HG02610 (cell line): ENCODE measurements at regions not wholly inside any gene's neighbourhood (a gene's known extent, or its start where the extent isn't known, plus 50 kb on each side); places are given as distances from the start of the nearest gene placed in this dataset.
"Not testable (repeated sequence)": the region's sequence is repeated elsewhere in the genome, so short reads cannot be mapped to it uniquely, and the experiment has no call there.

Experiments
- ATAC-seq: cut with Tn5 transposase; IDR thresholded peaks from one replicate; pipeline ENCODE4 v1.9.1; 2021; ENCODE audit warnings: mild to moderate bottlenecking, moderate library complexity; ENCODE audit not compliant: unreplicated experiment

DNA sequence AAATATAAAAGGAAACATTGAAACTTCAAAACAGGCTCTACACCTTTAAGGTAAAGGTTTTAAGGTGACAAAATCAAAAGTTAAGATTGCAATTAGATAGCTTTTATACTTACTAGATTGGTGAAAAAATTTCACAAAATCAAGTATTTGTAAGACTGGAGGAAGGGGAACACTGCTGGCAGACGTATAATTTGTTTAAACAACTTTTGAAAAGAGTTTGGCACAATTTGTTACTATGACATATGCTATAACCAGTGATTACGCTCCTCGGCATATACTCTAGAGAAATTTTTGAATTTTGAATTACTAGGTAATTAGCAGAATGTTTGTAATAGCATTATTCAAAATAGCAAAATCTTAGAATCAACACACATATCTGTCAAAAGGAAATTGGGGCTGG is 425.0 kb downstream of the LRRIQ3 start:
- no peak for ATAC-seq

DNA sequence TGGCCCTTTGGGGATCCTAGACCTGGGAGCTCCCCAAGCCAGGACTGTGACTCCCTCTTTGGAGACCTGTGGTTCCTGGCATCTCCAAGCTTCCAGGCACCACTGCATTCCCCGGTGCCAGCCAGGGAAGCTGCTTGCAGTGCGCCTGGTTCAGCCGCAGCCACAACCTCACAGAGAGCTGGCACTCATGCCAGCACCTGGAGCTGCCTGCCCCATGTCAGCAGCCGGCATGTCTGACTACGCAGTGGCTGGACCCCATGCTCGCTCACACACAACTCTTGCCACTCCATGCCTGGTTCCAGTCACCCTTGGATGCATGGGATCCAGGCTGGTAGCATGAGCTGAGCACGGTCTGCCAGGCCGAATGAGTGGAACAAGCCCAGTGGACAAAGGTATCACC is 426.6 kb downstream of the LRRIQ3 start:
- ATAC-seq: no peak

DNA sequence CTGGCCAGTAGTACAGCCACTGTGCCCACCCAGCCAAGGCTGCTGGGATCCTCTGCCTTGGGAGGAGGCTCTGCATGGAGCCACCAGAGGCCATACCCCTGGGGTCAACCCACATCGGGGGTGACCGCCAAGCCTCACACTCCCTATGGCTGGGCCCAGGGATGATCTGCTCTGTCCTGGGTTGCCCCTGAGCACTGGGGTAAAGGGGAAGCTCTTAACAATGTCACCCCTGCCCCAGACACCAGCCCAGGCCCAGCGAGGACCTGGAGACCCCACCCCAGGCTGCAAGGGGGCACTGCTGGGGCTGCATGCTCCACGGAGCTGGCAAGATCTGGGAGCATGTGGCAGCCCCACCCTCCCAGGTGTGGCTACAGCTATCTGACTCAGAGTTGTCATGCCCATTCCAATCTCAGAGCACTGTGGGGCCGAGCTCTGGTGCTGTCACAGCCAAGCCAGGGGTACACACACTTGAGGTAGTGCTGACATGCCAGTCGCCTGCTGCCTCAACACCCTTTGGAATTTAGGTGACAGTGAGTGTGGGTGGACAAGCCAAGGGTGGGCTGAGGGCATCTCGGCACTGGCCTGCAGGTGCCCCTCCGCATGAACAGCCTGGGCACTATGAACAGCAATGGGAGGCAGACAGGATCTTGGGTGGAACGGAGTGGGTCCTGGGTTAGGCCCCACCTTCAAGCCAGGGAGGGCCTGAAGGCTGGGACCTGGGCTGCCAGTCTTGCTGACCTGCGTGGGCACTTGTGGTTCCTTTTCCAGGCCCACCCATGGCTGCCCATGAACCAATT is 427.7 kb downstream of the LRRIQ3 start:
- no peak for ATAC-seq

DNA sequence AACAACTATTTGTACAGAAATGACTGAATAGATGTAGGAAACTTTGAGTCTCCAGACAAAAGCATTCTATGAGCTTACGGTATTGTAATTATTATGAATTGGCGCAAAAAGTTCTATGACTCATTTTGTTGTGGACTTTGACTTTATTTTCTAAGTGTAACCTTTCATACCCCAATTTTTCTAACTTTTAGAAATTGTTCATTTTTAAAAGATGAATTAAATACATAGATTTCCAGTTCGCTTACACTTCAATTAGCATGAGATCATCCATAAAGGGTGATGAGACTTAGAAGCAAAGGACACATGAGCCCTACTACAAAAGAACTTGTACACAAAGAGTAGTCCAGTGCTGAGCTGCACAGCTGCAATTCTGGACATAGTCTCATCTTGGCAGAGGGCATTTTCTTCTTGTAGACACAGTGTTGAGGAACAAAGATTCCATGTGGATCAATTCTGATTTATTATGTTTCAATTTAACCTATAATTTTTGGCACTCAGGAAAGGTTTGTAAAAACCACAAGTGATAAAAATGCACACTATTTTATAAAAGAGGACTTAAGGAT is 431.1 kb downstream of the LRRIQ3 start:
- ATAC-seq: no peak

DNA sequence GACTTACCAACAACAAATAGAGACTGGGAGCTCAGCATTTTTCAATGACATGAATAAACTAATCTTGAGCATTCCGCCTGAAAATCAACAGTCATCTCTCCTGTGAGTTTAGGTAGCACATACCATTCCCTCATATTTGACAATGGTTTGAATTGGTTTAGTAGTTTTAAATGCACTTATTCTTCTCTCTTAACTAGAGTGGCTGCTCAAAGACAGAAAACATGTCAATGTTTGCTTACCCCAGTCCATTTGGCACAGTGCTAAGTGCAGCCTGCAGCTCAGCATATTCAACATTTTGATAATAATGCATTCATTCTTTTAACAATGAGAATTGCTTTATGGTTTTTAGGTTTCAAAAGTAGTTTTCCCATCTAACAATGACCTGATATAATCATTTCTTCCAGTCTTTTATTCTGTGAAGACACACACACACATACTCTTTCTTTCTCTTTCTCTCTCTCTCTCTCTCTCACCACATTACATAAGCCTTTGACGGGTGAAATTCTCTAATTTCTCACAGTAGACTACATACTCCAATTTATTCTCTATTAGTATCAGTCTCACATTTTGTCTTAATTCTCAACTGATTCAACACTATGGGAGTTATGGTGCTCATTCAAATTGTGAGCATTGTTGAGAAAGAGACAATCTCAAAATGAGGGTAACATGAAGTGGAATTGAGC is 432.3 kb downstream of the LRRIQ3 start:
- no peak for ATAC-seq

DNA sequence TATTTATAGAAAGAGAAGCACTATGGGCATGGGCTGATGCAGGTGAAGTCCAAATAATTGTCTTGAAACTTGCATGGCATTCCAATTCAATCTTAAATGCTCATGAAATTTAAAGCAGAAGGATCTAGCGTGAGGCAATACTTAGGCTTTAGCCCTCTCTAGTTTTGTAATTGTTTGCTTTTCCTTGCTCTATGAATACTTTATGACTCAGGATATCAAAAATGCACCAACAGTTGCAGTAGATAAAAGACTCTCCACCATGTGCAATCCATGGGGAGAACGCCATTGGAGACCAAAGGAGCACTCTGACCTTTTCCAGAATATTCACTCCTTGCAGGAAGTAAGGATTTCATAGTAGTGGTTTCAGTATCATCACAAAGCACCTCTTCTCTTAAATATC is 436.4 kb downstream of the LRRIQ3 start:
- no peak for ATAC-seq

DNA sequence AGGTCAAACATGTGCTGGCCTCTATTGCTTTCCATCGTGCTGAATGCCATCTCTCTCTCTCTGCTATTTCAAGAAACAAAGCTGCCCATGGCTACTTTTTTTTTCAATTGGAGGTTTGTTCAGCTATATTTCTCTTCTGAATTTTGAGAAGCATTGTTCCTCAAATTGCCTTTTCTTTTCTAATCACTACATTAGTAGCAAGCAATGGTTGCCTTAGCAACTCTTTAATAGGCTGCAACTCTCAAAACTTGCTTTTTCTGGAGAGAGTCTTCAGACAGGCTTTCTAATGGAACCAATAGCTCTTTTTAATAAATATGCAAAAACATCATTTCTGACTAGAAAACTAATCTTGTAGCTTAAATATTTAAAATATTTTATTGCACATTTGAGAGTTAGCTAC is 439.0 kb downstream of the LRRIQ3 start:
- no peak for ATAC-seq

DNA sequence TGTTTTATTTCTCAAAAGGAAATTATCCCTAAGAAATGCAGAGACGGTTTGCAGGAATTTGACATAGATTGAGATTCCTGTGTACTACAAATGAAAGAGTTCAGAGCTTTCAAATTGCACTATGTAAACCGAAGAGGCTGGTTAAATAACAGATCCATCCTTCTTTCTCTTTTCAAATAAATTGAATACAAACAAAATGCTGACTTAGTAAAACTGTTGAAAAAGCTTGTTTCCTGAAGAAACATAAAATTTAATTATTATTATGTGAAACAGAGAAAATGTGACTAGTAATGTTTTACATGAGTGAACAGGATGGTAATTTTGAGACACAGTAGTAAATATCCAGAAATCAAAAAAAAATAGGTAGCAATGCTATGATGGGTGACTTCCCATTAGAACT is 441.2 kb downstream of the LRRIQ3 start:
- no peak for ATAC-seq

DNA sequence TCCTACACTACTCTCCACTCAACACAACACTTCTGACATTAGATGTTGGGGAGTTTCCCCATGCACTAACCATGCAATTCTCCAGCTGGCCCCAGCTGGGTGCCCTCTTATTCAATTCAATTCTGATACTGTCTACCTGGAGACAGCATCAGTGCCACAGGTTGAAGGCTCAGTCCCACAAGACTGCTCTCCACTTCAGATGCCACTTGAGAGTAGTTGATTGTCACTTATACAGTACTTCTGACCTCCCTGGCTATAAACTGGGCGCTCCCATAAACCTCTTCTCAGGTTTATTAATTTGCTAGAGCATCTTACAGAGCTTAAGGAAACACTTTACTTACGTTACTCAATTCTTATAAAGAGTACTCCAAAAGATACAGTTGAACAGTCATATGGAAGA is 442.3 kb downstream of the LRRIQ3 start:
- ATAC-seq: no peak

DNA sequence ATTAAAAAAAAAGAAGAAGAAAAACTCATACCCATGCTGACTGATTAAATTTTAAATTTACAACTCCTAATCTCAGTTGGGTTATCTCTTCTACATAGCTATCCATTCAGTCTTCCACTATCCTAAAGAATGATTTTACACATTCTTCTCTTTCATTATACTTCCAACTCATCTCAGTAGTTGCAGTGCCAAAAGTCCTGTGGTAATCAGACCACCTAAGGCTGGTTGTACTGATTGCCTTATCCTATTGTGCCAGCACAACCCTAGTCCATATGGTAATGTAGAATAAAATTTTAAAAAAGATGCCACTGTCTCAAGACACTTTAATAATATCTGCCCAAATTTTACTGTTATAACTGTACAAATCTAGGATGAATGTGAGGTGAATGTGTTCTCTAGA is 448.0 kb downstream of the LRRIQ3 start:
- ATAC-seq: no peak

DNA sequence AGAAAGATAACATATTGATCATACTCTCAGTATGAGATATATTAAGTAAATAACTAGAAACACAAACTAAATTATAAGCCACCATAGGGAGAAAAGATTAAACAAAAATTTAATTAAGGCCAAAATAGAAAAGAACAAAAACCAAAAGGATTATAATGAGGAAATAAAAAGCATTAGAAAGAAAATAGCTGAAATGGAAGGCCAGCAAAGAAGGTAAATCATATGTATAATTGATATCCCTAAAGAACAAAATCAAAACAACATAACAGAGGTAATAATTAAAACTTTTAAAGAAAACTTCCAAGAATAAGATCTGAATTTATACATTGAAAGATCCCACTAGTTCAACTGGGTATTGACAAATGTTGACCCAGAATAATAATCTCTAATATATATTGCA is 453.0 kb downstream of the LRRIQ3 start:
- ATAC-seq: no peak

DNA sequence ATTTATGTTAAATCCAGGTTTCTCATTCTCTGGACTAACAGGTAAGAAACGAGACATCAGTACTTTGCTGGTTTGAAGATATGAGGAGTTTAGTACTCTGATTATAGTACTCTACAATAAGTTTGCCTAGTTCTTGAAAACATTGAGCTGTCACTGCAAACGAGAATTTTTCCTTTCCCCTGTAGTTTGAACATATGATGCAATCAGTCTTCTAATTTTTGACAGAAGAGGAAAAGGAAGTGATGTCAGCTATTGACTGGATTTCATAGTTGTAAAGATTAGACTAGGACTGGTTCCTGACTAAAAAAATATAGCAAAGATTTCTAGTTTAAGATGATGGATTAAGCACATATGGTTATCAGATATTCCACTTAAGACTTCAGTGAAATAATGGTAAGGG is 461.9 kb downstream of the LRRIQ3 start:
- no peak for ATAC-seq

DNA sequence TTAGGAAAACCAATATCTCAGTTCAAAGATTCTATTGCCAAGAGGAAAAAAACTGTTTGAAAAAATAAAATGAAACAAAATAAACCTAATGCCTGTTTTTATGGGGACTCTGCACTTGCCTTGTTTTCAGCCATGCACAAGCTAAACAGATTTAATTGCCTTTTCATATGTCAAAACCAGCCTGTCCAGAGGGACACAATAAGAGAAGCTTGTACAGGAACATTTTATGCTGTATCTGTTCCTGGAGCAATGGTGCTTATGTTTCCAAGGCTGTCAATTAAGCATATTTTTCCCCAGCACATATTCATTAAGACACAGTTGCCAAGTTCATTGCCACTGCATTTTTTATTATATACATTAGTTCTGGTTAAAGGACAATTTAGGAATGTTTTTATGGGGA is 470.9 kb downstream of the LRRIQ3 start:
- ATAC-seq: no peak

DNA sequence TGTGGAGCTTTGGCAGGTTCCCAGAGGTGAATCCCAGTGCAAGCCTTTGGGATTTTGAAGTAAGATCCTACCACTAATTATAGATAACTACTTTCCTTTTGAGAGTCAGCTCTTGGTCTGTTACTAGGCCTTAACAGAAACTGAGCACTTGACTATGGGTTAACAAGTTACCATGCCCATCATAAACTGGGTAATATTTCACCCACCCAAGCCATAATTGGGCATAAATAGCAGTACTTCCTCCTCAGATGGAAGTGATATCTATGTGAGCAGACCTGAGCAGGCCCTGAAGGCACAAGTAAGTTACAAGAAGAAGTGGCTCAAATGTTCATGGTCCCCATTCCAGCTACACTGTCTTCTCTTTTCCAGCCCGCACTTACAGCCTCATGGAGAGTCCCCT is 475.9 kb downstream of the LRRIQ3 start:
- ATAC-seq: no peak

DNA sequence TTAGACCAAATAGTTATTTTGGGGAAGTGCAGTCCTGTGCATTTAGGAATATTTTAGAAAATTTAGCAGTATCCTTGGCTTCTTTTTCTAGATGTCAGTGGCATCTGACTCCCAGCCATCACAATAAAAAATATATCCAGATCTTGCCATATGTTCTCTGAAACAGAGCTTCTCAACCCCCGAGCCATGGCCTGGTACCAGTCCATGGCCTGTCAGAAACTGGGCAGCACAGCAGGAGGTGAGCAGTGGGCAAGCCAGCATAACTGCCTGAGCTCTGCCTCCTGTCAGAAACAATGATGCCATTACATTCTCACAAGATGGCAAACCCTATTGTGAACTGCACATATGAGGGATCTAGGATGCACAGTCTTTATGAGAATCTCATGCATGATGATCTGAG is 480.0 kb downstream of the LRRIQ3 start:
- ATAC-seq: no peak

DNA sequence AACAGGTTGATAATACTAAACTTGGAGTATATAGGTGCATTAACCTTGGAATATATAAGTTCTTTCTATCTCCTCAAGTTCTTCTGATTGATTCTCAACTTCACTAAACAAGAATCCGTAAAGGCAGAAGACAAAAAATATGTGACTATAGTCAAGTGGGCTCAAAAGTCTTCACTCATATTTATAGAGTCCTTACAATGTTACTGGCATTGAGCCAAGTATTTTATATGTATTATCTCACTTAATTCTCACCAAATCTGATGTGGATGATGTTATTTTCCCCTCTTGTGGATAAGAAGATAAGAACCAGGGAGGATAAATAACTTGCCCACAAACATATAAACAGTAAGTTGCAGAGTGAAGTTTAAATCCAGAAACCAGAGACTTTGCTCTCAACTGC is 486.9 kb downstream of the LRRIQ3 start:
- no peak for ATAC-seq

DNA sequence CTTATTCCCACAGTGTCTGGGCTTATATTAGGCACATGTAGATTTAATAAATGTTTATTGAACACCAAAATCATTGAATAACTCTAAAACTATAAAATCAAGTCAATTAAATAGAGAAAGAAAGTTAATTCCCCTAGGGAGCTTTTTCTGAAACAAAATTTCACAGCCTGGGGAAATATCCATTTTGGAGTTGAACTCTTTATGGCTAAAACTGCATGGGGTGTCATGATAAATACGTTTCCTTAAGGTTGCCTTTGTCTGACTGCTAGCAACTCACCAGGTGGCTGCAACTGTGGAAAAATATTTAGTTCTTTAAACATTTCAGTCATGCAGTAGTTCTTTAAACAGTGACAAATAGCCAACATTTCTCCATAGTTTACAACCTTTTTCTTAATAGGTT is 496.1 kb downstream of the LRRIQ3 start:
- no peak for ATAC-seq

DNA sequence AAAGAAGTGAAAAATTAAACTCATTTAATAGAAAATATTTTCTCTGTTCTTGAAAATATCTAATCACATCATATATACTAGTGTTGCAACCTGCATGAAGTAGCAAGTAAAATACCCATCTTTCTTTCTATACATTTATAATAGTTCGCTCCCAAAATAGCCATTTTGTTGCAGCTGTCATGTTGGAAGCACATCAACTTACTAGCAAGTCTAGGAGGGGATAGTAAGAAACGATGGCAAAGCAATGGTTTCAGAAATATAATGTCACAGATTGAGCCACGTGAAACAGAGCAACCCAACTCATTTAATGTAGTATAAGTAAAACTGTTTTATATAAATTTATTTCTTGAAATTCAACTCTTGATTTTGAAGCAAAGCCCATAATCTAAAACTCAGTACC is 521.8 kb downstream of the LRRIQ3 start:
- no peak for ATAC-seq

DNA sequence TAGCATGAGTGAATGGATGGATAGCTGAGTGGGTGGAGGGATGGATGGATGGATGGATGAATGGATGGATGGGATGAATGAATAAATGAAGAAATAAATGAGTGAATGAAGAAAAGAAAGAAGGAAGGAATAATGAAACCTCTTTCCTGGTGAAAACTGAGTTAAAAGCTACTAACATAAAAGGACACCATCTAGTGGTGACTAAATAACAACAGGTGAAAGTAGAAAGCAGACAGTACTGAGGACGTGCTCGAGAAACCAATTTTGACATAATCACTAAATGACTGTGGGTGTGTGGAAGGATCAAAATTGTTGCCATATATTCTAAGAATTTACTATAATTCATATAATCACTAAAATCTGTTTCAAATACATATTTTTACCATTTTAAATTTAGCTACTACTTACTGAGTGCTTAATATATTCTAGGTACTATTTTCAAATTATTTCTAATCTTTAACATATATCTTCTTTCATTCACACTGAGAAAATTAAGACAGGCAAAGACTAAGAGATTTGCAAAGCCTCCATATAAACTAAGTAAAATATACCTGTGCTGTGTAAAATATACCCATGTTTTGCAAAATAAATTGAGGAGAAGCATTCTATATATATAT is 522.9 kb downstream of the LRRIQ3 start:
- ATAC-seq: peak; percentile 87

DNA sequence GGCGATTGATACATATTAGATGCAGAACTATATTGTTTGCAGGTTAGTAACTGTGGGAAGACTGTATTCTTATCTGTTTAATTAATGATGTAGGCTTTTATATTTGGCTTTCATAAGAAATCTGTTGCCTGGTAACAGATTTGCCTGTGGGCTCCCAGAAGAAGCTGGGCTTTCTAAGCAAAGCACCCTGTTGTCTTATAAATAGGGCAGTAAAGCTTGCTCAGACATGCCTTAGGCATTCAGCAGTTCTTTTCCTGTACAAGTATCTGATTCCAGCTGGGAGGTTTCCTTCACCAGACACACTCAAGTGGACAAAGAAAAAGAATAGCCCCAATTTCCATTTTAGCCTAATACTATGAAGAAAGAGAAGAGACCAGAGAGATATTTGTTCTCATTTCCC is 524.0 kb downstream of the LRRIQ3 start:
- no peak for ATAC-seq

DNA sequence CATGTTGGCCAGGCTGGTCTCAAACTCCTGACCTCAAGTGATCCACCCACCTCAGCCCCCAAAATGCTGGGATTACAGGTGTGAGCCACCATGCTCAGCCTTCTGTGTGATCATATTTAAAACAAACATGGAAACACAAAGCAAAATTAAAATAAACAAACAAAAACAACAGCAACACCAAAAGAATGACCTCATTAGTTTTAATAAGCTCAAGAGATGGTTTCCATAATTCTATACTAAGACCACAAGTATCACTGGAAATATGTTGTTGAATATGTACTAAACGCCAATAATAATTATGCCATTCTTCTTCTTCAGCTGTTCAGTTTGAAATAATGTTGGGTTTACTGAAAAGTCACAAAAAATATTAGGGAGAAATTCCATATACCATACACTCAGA is 526.4 kb downstream of the LRRIQ3 start:
- ATAC-seq: no peak

DNA sequence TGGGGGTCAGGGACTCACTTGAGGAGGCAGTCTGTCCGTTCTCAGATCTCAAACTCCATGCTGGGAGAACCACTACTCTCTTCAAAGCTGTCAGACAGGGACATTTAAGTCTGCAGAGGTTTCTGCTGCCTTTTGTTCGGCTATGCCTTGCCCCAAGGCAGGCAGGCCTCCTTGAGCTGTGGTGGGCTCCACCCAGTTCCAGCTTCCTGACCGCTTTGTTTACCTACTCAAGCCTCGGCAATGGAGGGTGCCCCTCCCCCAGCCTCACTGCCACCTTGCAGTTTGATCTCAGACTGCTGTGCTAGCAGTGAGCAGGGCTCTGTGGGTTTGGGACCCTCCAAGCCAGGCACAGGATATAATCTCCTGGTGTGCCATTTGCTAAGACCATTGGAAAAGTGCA is 530.0 kb downstream of the LRRIQ3 start:
- ATAC-seq: not testable (repeated sequence)
